ENCODE measurements at regions not wholly inside any gene's neighbourhood (a gene's known extent, or its start where the extent isn't known, plus 50 kb on each side); places are given as distances from the start of the nearest gene placed in this dataset.

DNA sequence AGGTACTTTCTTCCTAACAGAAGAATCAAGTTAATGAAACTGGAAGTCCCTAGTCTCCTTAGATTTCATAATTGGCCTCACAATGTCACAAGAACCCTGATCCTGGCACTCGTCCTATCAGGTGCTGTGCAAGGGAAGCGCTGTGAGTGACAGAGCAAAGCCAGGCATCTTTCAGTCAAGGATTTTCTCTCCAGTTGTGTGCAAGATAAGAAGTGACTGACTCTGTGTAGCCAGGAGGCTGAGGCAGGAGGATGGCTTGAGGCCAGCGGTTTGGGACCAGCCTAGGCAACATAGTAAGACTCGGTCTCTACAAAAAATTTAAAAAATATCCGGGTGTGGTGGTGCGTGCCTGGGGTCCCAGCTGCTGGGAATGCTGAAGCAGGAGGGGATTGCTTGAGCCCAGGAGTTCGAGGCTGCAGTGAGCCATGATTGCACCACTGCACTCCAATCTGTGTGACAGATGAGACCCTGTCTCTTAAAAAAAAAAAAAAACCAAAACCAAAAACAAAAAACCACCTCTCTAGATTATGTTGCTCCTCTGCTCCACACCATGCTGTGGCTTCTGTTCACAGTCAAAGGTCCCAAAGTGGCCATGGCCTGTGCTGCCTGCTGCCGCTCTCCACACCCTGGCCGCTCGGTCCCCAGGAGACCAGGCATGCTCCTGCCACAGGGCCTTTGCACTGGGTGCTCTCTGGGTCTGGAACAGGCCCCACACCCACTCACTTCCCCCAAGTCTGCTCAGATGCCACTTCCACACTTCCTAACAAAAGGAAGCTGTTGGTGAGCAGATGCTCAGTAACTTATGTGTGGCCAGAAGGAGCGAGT lies 54.2 kb upstream of the CLDN5 start:
- POLR2A ChIA-PET (ENCODE audit: low non-redundant PET), result no interaction called here
- intact Hi-C loops (cut with micrococcal nuclease; ENCODE audit: unreplicated experiment), result no loop called here
- DNase-seq (ENCODE audit: low spot score), result no peak
- BruUV-seq (replicated peaks), result no TSS peak
- no peak overlapping the region for H3K27ac ChIP-seq (ENCODE audit: low read depth, low read length, poor library complexity, severe bottlenecking)
- no peaks in the 10 kb centered on the region for H3K27me3 ChIP-seq (replicated peaks; ENCODE audit: insufficient read depth, low read depth, low read length, poor library complexity)
- H3K36me3 ChIP-seq (ENCODE audit: insufficient read depth, low read length, poor library complexity, severe bottlenecking), result no peaks in the 10 kb centered on the region
- H3K9me3 ChIP-seq (ENCODE audit: low read depth, low read length, poor library complexity, severe bottlenecking), result no peaks in the 10 kb centered on the region
- TF ChIP-seq, protein P1, sequence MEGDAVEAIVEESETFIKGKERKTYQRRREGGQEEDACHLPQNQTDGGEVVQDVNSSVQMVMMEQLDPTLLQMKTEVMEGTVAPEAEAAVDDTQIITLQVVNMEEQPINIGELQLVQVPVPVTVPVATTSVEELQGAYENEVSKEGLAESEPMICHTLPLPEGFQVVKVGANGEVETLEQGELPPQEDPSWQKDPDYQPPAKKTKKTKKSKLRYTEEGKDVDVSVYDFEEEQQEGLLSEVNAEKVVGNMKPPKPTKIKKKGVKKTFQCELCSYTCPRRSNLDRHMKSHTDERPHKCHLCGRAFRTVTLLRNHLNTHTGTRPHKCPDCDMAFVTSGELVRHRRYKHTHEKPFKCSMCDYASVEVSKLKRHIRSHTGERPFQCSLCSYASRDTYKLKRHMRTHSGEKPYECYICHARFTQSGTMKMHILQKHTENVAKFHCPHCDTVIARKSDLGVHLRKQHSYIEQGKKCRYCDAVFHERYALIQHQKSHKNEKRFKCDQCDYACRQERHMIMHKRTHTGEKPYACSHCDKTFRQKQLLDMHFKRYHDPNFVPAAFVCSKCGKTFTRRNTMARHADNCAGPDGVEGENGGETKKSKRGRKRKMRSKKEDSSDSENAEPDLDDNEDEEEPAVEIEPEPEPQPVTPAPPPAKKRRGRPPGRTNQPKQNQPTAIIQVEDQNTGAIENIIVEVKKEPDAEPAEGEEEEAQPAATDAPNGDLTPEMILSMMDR (conservative IDR thresholded peaks at IDR 0.05; ENCODE audit: low read depth, low read length), result no peak
- TF ChIP-seq EZH2 (IDR thresholded peaks at IDR 0.05; ENCODE audit: borderline replicate concordance, low read depth, low read length, poor library complexity, severe bottlenecking), result no peak
- H3K4me3 ChIP-seq (ENCODE audit: low read depth, low read length, poor library complexity, severe bottlenecking), result no peak overlapping the region
- no peaks in the 10 kb centered on the region for H3K4me1 ChIP-seq (ENCODE audit: insufficient read depth, low read length, poor library complexity, severe bottlenecking)
- CTCF ChIA-PET, result no interaction called here

DNA sequence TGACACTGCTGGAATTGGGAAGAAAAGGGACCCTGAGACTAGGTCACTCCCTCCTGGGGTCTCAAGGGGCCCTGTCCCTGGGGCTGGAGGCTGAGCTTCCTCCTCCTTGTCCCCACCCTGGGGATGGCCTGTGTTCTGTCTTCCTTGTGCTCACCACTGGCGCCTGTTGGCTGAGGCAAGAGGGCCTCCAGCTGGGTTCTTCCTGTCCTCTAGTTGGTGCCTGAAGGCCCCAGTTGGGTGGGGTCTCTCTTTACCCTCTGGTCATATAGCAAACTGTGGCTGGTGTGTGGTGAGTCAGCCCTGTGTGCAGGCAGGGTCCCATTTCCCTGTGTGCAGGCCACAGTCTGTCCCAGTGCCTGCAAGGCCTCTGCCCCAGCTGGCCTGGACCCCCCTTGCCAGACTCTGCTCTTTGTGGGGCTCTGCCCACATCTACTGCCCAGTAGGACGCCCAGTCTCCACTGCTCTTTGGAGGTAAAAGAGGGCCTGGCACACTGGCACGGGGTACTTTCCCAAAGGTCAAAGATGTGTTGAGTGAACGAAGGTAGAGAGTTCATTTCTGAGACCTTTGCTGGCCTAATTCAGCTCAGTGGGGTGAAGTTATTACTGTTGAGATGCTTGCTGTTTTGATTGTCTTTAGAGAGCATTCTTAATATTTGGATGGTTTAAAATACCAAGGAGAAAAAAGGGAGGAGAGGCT lies 55.1 kb upstream of the CLDN5 start:
- no peak overlapping the region for H3K27ac ChIP-seq (ENCODE audit: low read depth, low read length, poor library complexity, severe bottlenecking)
- peak; percentile 36 for DNase-seq (ENCODE audit: low spot score)
- intact Hi-C loops (cut with micrococcal nuclease; ENCODE audit: unreplicated experiment), result no loop called here
- H3K27me3 ChIP-seq (replicated peaks; ENCODE audit: insufficient read depth, low read depth, low read length, poor library complexity), result no peaks in the 10 kb centered on the region
- no TSS peak for BruUV-seq (replicated peaks)
- no peaks in the 10 kb centered on the region for H3K36me3 ChIP-seq (ENCODE audit: insufficient read depth, low read length, poor library complexity, severe bottlenecking)
- TF ChIP-seq, protein P1 (conservative IDR thresholded peaks at IDR 0.05; ENCODE audit: low read depth, low read length), result no peak
- no peak for TF ChIP-seq EZH2 (IDR thresholded peaks at IDR 0.05; ENCODE audit: borderline replicate concordance, low read depth, low read length, poor library complexity, severe bottlenecking)
- ChIA-PET CTCF (no interaction called here), POLR2A (ENCODE audit: low non-redundant PET) (no interaction called here)
- no peaks in the 10 kb centered on the region for H3K9me3 ChIP-seq (ENCODE audit: low read depth, low read length, poor library complexity, severe bottlenecking)
- no peaks in the 10 kb centered on the region for H3K4me1 ChIP-seq (ENCODE audit: insufficient read depth, low read length, poor library complexity, severe bottlenecking)
- H3K4me3 ChIP-seq (ENCODE audit: low read depth, low read length, poor library complexity, severe bottlenecking), result no peak overlapping the region

DNA sequence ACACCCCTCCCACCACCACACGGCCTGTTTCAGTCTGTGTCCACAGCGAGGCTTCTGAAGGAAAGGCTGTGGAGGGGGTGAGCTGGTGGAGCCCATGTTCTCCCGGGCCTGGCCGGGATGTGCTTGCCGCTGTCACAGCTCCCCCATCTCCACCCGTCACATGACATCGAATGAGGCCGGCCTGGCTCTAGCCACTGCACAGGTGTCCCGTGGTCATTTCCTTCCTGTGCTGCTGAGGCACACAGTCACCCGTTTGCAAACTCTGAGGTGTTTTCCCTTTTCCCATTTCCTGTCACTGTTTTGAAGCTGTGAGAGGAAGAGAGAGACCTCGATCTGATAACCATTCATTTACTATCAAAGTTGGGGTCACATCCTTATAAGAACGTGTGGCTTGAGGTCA lies 55.7 kb upstream of the CLDN5 start:
- no peak overlapping the region for H3K27ac ChIP-seq (ENCODE audit: low read depth, low read length, poor library complexity, severe bottlenecking)
- ChIA-PET POLR2A (ENCODE audit: low non-redundant PET) (no interaction called here), CTCF (no interaction called here)
- no TSS peak for BruUV-seq (replicated peaks)
- H3K4me1 ChIP-seq (ENCODE audit: insufficient read depth, low read length, poor library complexity, severe bottlenecking), result no peaks in the 10 kb centered on the region
- DNase-seq (ENCODE audit: low spot score), result no peak
- H3K4me3 ChIP-seq (ENCODE audit: low read depth, low read length, poor library complexity, severe bottlenecking), result no peak overlapping the region
- intact Hi-C loops (cut with micrococcal nuclease; ENCODE audit: unreplicated experiment), result no loop called here
- H3K9me3 ChIP-seq (ENCODE audit: low read depth, low read length, poor library complexity, severe bottlenecking), result no peaks in the 10 kb centered on the region
- no peaks in the 10 kb centered on the region for H3K27me3 ChIP-seq (replicated peaks; ENCODE audit: insufficient read depth, low read depth, low read length, poor library complexity)
- no peaks in the 10 kb centered on the region for H3K36me3 ChIP-seq (ENCODE audit: insufficient read depth, low read length, poor library complexity, severe bottlenecking)
- TF ChIP-seq, protein P1 (conservative IDR thresholded peaks at IDR 0.05; ENCODE audit: low read depth, low read length), result no peak
- TF ChIP-seq EZH2 (IDR thresholded peaks at IDR 0.05; ENCODE audit: borderline replicate concordance, low read depth, low read length, poor library complexity, severe bottlenecking), result no peak
